C4-2B (cell line): ENCODE measurements at regions not wholly inside any gene's neighbourhood (a gene's known extent, or its start where the extent isn't known, plus 50 kb on each side); places are given as distances from the start of the nearest gene placed in this dataset.

Experiments
- CTCF ChIP-seq: fragments of 450-650 bp; conservative IDR thresholded peaks from 2 replicates; pipeline ENCODE4 v1.5.1; 2017; ENCODE audit warnings: mild to moderate bottlenecking
- ZFX ChIP-seq: fragments of 450-650 bp; IDR thresholded peaks from 2 replicates; pipeline ENCODE4 v1.6.1; 2017

GRCh38 chr10:62577076-62577475 lies 202.9 kb downstream of the ZNF365 start:
- TF ChIP-seq CTCF (no peak), ZFX (no peak)
